Common myeloid progenitor, CD34-positive (primary cell): ENCODE measurements at regions not wholly inside any gene's neighbourhood (a gene's known extent, or its start where the extent isn't known, plus 50 kb on each side); places are given as distances from the start of the nearest gene placed in this dataset.

Experiments used
- CTCF ChIA-PET: fragments of 350-600 bp; sonication (Branson Sonifier 250); formaldehyde crosslinking; loops from one replicate; lab custom pipeline; 2021; ENCODE audit warnings: antibody characterized with exemption; lab: Charles Lee
- POLR2A ChIA-PET: fragments of 350-600 bp; sonication (Branson Sonifier 250); formaldehyde crosslinking; loops from one replicate; lab custom pipeline; 2021; ENCODE audit warnings: antibody characterized with exemption; lab: Charles Lee
- DNase-seq, 3 donors: peaks; one replicate each; pipeline versions ENCODE4 v3.0.0 to v3.0.0-alpha.2; 2013
- H3K27ac ChIP-seq, 2 experiments: 1 replicate in 1 of 2; 2 replicates in 1 of 2; pipeline ENCODE4 v1.7.0; 2013; ENCODE audit warnings: inconsistent platforms in 2 of 2, low read length in 2 of 2, mild to moderate bottlenecking in 2 of 2, low read depth in 1 of 2, moderate library complexity in 1 of 2; ENCODE audit not compliant: severe bottlenecking in 2 of 2, insufficient read depth in 1 of 2, poor library complexity in 1 of 2
- H3K27me3 ChIP-seq, 5 experiments: replicated peaks in 2 of 5; 1 replicate in 3 of 5; 2 replicates in 2 of 5; pipeline versions ENCODE4 v1.6.1 to v1.7.0; 2013; ENCODE audit warnings: low read length in 4 of 5, mild to moderate bottlenecking in 2 of 5, moderate library complexity in 2 of 5, inconsistent platforms in 1 of 5; ENCODE audit not compliant: insufficient read depth in 5 of 5, control insufficient read depth in 4 of 5
- H3K36me3 ChIP-seq, 4 experiments: 1 replicate in 2 of 4; 2 replicates in 2 of 4; pipeline versions ENCODE4 v1.6.1 to v1.7.0; 2013; ENCODE audit warnings: low read length in 3 of 4, control low read depth in 1 of 4, mild to moderate bottlenecking in 1 of 4; ENCODE audit not compliant: control insufficient read depth in 4 of 4, insufficient read depth in 4 of 4
- H3K4me1 ChIP-seq, 4 experiments: 1 replicate in 3 of 4; 2 replicates in 1 of 4; pipeline versions ENCODE4 v1.6.1 to v1.7.1; 2013; ENCODE audit warnings: low read length in 3 of 4, mild to moderate bottlenecking in 3 of 4, control low read depth in 1 of 4, inconsistent platforms in 1 of 4, moderate library complexity in 1 of 4; ENCODE audit not compliant: control insufficient read depth in 4 of 4, insufficient read depth in 4 of 4; ENCODE audit errors: control extremely low read depth in 1 of 4
- H3K4me3 ChIP-seq, 7 experiments: 1 replicate in 4 of 7; 2 replicates in 3 of 7; pipeline versions ENCODE4 v1.5.1 to v1.7.0; 2013; ENCODE audit warnings: mild to moderate bottlenecking in 7 of 7, low read length in 6 of 7, moderate library complexity in 6 of 7, inconsistent platforms in 2 of 7, low read depth in 2 of 7, control low read depth in 1 of 7; ENCODE audit not compliant: insufficient read depth in 4 of 7, control insufficient read depth in 1 of 7; ENCODE audit errors: extremely low read depth in 1 of 7
- H3K9me3 ChIP-seq, 5 experiments: 1 replicate in 4 of 5; 2 replicates in 1 of 5; pipeline versions ENCODE4 v1.6.1 to v1.7.1; 2013; ENCODE audit warnings: low read length in 4 of 5, mild to moderate bottlenecking in 2 of 5, inconsistent platforms in 1 of 5, low read depth in 1 of 5, moderate library complexity in 1 of 5; ENCODE audit not compliant: control insufficient read depth in 4 of 5, insufficient read depth in 2 of 5; ENCODE audit errors: control extremely low read depth in 1 of 5
- whole genome bisulfite sequencing: methylation state at CpG from one replicate; pipeline ENCODE4 v1.1.5; 2013; ENCODE audit not compliant: insufficient coverage; 5-methylcytosine and 5-hydroxymethylcytosine counted together

DNA sequence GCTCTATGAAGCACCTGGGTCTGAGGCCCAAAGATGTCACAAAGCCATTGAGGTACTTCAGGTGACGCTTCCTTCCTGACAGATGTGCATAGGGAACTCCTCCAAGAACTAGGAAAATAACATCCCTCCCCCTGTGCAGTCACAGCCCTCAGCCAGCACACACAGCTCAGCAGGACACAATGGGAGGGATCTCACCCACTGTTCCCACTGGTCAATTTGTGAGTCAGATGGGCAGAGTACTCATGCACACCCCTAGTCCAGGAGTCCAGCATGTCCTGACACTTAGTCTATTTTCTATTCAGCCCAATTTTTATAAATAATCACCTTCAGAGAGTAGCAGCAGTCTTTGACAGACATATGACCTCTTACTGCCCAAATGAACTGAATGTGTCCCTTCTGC is 60.7 kb upstream of the PFKP start:
- Histone ChIP-seq H3K36me3 (no peaks in the 10 kb centered on the region), H3K4me3 (no peak overlapping the region), H3K27ac (no peak overlapping the region), H3K4me1 (no peaks in the 10 kb centered on the region), H3K9me3 (no peaks in the 10 kb centered on the region), H3K27me3 (peaks cover 0 to 38% (median 13%) of the 10 kb centered on the region in 5 experiments)
- no peak for DNase-seq
- CTCF ChIA-PET: no interaction called here
- POLR2A ChIA-PET: no interaction called here
- 100% methylated on average over 1 of the region's 1 CpG for WGBS

DNA sequence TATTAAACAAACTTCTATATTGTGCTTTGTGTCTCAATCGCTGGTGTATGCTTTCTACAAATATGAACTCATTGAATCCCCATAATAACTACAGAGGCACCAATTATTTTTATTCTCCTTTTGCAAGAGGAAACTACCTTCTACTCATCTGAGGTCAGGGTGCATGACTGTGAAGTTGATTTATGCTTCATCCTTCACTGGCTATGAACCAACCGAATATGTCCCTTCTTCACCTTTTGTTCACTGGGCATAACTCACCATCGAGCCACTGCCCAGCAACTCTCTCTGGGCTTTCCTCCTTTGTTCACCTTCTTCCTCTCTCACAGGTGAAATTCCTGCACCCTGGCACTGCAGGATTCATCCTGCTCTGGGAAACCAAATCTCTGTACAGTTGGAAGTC is 61.3 kb upstream of the PFKP start:
- peaks cover 0 to 37% (median 13%) of the 10 kb centered on the region in 5 experiments for H3K27me3 ChIP-seq
- no peaks in the 10 kb centered on the region for H3K9me3 ChIP-seq
- ChIA-PET POLR2A (no interaction called here), CTCF (no interaction called here)
- H3K4me3 ChIP-seq: no peak overlapping the region
- H3K27ac ChIP-seq: no peak overlapping the region
- no peaks in the 10 kb centered on the region for H3K4me1 ChIP-seq
- 50% methylated on average over 2 of the region's 3 CpGs for WGBS
- no peak for DNase-seq
- no peaks in the 10 kb centered on the region for H3K36me3 ChIP-seq

DNA sequence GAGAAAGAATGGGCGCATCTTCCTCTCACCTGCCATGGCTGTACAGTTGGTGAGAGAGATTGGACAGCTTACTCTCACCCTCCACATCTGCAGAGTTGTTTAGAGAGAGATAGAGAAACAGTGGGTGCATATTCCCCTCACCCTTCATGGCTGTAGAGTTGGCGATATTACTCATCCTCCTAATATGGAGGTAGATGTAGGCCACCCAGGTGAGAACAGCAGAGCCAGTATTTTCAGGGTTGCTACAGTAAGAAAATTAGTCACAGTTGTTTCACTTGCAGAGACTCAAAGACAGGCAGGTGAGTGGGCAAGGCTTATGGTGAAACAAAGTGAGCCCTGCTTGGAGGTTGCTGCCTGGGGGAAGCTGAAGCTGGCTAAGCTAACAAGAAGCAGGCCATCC is 65.0 kb upstream of the PFKP start:
- ChIA-PET POLR2A (no interaction called here), CTCF (no interaction called here)
- no peak for DNase-seq
- Histone ChIP-seq H3K36me3 (no peaks in the 10 kb centered on the region), H3K4me1 (no peaks in the 10 kb centered on the region), H3K4me3 (no peak overlapping the region), H3K9me3 (no peaks in the 10 kb centered on the region), H3K27me3 (peaks cover 0 to 4% (median 0%) of the 10 kb centered on the region in 5 experiments), H3K27ac (no peak overlapping the region)
- no CpG with 5 or more reads among the region's 2 CpGs for WGBS

DNA sequence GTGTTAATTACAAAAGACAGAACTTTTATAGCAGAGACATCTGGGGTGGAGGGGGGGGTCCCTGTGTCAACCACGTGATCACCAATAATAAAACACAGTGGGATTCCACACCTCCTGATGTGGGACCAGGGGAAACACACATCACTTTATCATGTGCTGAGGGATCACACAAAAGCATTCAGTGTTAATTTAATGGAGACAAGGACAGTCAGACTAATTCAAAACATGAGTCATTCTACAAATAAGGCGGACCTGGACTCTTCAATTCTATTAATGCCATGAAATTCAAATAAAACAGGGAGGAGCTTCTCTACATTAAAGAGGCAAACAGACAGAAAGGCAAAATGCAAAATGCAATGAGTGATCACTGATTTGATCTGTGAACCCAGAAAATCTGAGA is 67.3 kb upstream of the PFKP start:
- WGBS: 92% methylated on average over 2 of the region's 2 CpGs
- no peak for DNase-seq
- CTCF ChIA-PET: interaction anchor here (1.6 kb wide), 1 partner anchor 44 kb away, joined by 3 read pairs; no protein-coding TSS in a partner anchor
- peaks cover 0 to 4% (median 0%) of the 10 kb centered on the region in 5 experiments for H3K27me3 ChIP-seq
- H3K4me1 ChIP-seq: no peaks in the 10 kb centered on the region
- no peak overlapping the region for H3K4me3 ChIP-seq
- POLR2A ChIA-PET: no interaction called here
- no peak overlapping the region for H3K27ac ChIP-seq
- H3K9me3 ChIP-seq: no peaks in the 10 kb centered on the region
- H3K36me3 ChIP-seq: no peaks in the 10 kb centered on the region

DNA sequence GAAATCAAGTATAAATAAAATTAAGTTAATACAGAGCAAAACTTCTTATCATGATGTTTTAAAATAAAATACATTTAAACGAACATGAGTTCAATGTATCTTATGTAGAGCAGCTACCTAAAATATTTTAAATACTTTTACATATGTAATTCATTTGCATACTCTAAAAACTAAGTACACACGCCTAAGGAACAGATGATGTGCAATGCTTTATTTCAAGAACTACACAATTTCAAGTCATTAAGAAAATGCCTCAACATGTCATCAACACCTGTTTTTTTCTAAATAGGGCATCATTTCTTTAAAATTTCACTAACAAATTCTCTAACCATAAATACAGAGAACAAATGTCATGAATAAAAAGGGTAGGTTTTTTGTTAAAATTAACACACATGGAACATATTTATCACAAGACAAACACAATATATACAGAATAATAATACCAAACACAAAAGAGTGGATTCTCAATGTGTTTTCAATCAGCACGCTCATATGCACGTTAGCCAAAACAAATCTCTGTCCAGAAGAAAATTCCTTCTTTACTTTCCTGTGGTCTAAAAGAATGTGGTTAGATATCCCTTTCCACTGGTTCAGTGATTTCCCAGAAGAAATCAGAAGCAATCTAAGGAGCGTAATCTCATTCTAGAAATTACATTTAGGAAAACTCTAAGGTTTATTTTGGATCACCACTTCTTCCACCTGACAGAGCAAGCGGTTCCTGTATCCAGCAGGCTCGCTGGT is 73.0 kb upstream of the PFKP start:
- Histone ChIP-seq H3K9me3 (peaks cover 0 to 6% (median 0%) of the 10 kb centered on the region in 5 experiments), H3K4me3 (no peak overlapping the region), H3K4me1 (no peaks in the 10 kb centered on the region), H3K27me3 (peaks cover 0 to 6% (median 0%) of the 10 kb centered on the region in 5 experiments), H3K27ac (no peak overlapping the region), H3K36me3 (no peaks in the 10 kb centered on the region)
- POLR2A ChIA-PET: no interaction called here
- no peak for DNase-seq
- WGBS: 100% methylated on average over 5 of the region's 7 CpGs
- CTCF ChIA-PET: no interaction called here

DNA sequence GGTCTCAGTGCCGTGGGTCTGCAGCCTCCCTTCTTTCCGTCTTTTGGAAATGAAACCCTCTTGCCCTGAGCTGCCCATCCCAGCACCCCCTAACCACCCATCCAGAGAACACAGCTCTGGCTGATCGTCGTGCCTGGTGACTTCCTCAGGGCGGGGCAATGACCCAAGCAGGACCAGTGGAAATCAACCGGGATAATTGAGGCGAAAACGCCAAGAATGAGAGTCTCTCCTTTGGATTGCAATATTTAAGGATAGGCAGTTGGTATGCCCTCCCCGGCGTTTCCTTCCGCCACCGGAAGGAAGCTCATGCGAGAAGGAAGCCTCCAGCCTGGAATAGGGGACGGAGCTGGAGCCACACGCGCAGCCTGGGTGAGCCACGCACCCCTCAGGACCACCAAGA is 73.7 kb upstream of the PFKP start:
- peaks cover 0 to 12% (median 3%) of the 10 kb centered on the region in 5 experiments for H3K9me3 ChIP-seq
- no peak overlapping the region for H3K27ac ChIP-seq
- no peak overlapping the region for H3K4me3 ChIP-seq
- H3K36me3 ChIP-seq: no peaks in the 10 kb centered on the region
- 90% methylated on average over 13 of the region's 17 CpGs for WGBS
- peaks cover 0 to 9% (median 0%) of the 10 kb centered on the region in 5 experiments for H3K27me3 ChIP-seq
- no peak for DNase-seq
- ChIA-PET POLR2A (no interaction called here), CTCF (interaction anchor here (0.7 kb wide), 1 partner anchor 49 kb away, joined by 3 read pairs; no protein-coding TSS in a partner anchor)
- H3K4me1 ChIP-seq: no peaks in the 10 kb centered on the region

DNA sequence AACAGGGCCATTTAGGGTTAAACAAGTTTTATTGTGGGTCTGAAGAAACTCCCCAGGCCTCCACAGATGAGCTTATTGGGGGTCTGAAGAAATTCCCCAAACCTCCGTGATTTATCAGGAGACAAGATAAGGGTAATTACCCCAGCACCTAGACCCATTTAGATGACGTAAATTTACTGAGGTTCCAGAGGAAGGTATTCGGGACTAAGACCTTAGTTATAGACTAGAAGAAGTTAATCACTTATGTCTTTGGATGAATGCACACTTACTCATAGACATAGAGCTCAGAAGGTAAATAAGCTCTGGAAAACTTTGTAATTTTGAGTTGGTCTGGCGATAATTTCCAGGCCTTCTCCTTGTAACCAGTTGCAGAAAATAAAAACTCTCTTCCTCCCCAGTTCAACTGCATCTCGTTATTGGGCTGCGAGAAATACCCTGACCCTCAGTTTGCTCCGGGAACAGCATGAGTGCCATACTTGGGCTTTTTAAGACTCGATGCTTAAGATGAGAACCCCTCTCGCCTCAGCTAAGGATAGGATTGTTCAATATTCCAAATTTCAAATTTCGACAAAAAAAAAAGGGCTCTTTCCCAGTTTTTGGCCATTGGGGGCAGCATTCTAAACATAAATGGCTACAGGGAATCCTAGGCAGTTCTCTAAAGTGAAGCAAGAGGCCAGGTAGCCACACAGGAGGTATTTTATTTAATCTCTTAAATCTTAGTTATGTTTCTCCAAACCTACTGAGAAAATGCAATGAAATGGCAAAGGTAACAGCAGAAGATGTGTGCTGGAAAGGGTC is 74.7 kb upstream of the PFKP start:
- Histone ChIP-seq H3K36me3 (no peaks in the 10 kb centered on the region), H3K4me1 (no peaks in the 10 kb centered on the region), H3K27ac (no peak overlapping the region), H3K27me3 (peaks cover 0 to 15% (median 0%) of the 10 kb centered on the region in 5 experiments), H3K4me3 (no peak overlapping the region), H3K9me3 (peaks cover 0 to 12% (median 3%) of the 10 kb centered on the region in 5 experiments)
- CTCF ChIA-PET: no interaction called here
- no peak for DNase-seq
- POLR2A ChIA-PET: no interaction called here
- 92% methylated on average over 7 of the region's 10 CpGs for WGBS
